HCEC 1CT (cell line): ENCODE measurements at regions not wholly inside any gene's neighbourhood (a gene's known extent, or its start where the extent isn't known, plus 50 kb on each side); places are given as distances from the start of the nearest gene placed in this dataset.
A peak's percentile ranks its signal among the peaks of the same experiment; 100 is the strongest.
"Not testable (repeated sequence)": the region's sequence is repeated elsewhere in the genome, so short reads cannot be mapped to it uniquely, and the experiment has no call there.

Experiments used
- DNase-seq: peaks from one replicate; pipeline ENCODE4 v3.0.0-alpha.2; 2017

GRCh38 chr1:234957330-234958065, 171.1 kb downstream of the TOMM20 start:
- peak; percentile 94 for DNase-seq

GRCh38 chr1:234956821-234957329, 171.8 kb downstream of the TOMM20 start:
- DNase-seq = no peak

- DNase-seq = peak; percentile 63
Measured at GRCh38 chr1:234955107-234955731, 173.4 kb downstream of the TOMM20 start.

GRCh38 chr1:234954613-234955012, 174.0 kb downstream of the TOMM20 start:
- no peak for DNase-seq

GRCh38 chr1:234953655-234954405, 174.8 kb downstream of the TOMM20 start:
- no peak for DNase-seq

GRCh38 chr1:234950598-234950997, 178.0 kb downstream of the TOMM20 start:
- no peak for DNase-seq

GRCh38 chr1:234949528-234949927, 179.1 kb downstream of the TOMM20 start:
- DNase-seq = not testable (repeated sequence)

- DNase-seq = no peak
Measured at GRCh38 chr1:234944439-234945344, 183.9 kb downstream of the TOMM20 start.

GRCh38 chr1:234943836-234944402, 184.7 kb downstream of the TOMM20 start:
- DNase-seq = no peak

GRCh38 chr1:234942879-234943506, 185.6 kb downstream of the TOMM20 start:
- no peak for DNase-seq

GRCh38 chr1:234942012-234942332, 186.7 kb downstream of the TOMM20 start:
- no peak for DNase-seq

GRCh38 chr1:234941321-234942011, 187.2 kb downstream of the TOMM20 start:
- DNase-seq = no peak

GRCh38 chr1:234940841-234941240, 187.8 kb downstream of the TOMM20 start:
- DNase-seq = no peak

- DNase-seq = no peak
Measured at GRCh38 chr1:234938924-234939323, 189.7 kb downstream of the TOMM20 start.

GRCh38 chr1:234938135-234938534, 190.5 kb downstream of the TOMM20 start:
- DNase-seq = no peak

GRCh38 chr1:234936612-234937389, 191.8 kb downstream of the TOMM20 start:
- no peak for DNase-seq

GRCh38 chr1:234934611-234935033, 194.0 kb downstream of the TOMM20 start:
- DNase-seq = peak; percentile 82

- DNase-seq = peak; percentile 59
Measured at GRCh38 chr1:234933475-234933874, 195.2 kb downstream of the TOMM20 start.

- DNase-seq = no peak
Measured at GRCh38 chr1:234932511-234933430, 195.9 kb downstream of the TOMM20 start.
